LNCAP (cell line): ENCODE measurements at regions not wholly inside any gene's neighbourhood (a gene's known extent, or its start where the extent isn't known, plus 50 kb on each side); places are given as distances from the start of the nearest gene placed in this dataset.

Source experiments
- TF ChIP-seq, protein P1 (sequence below): fragments of 450-650 bp; IDR thresholded peaks from 2 replicates; pipeline ENCODE4 v1.5.1; 2017; ENCODE audit warnings: mild to moderate bottlenecking

DNA sequence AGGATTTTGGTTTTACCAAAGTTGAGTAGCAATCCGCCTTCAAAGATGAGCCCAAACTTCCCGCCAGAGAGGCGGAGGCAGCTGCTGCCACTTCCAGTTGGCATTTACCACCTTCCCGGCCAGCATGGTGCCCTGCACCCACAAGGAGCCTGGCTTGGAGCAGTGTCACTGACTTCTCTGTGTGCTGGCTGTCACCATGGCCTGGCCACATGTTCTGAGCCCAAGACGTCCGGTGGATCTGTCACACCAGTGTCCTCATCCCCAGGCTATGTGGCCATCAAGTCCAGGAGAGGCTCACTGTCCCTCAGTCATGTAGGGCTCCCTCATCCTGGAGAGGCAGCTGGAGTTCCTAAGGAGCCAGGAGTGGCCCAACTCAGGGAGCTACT, 100.6 kb downstream of the ACKR3 start:
- TF ChIP-seq, protein P1, sequence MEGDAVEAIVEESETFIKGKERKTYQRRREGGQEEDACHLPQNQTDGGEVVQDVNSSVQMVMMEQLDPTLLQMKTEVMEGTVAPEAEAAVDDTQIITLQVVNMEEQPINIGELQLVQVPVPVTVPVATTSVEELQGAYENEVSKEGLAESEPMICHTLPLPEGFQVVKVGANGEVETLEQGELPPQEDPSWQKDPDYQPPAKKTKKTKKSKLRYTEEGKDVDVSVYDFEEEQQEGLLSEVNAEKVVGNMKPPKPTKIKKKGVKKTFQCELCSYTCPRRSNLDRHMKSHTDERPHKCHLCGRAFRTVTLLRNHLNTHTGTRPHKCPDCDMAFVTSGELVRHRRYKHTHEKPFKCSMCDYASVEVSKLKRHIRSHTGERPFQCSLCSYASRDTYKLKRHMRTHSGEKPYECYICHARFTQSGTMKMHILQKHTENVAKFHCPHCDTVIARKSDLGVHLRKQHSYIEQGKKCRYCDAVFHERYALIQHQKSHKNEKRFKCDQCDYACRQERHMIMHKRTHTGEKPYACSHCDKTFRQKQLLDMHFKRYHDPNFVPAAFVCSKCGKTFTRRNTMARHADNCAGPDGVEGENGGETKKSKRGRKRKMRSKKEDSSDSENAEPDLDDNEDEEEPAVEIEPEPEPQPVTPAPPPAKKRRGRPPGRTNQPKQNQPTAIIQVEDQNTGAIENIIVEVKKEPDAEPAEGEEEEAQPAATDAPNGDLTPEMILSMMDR = no peak

DNA sequence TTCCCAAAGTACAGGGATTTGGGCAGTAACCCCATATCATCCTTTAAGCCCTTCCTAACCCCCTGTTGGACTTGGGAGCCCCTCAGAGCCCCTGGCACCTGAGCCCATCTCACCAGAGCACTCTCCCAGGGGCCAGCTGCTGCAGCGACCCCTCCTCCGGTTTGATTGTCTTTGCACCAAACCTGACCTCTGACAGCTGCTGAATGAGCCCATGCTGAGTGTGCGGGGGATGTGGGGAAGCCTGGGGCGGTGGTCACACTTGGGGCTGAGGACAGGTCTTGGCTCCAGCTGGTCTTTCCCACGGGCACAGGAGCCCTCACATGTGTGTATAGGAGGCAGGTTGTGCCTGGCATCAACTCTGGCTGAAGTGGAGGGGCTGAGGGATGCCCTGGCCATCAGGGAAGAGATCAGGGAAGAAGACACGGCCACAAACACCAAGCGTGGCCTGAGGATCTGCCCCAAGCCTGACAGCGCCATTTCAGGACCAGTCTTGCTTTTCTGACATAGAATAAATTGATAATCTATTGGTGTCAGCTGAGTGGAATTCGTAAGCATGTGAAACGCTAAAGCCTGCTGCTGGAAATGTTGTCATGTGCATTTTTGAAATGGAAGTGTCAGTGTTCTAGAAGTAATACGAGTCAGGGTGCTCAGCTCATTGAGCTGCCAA, 102.4 kb downstream of the ACKR3 start:
- TF ChIP-seq, protein P1 = no peak

DNA sequence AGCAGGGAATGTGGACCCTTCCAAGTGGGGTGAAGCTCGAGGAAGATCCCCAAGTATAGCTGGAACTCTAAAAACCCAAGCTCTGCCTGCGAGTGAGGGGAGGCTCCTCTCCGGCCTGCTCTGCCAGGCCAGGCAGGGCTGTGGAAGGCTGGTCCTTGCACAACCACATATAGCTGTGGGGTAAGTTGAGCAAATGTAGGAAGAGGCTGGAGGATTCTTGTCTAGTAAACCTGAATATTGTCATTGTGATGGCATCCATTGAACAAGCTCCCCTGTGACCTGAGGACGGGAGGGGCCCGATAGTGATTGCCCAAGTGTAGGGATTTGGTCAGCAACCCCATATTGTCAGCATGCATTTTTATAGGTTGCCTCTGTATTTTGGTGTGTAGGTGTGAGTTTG, 103.0 kb downstream of the ACKR3 start:
- TF ChIP-seq, protein P1 = no peak

- TF ChIP-seq, protein P1 = no peak
Observed at GRCh38 chr2:236673126-236673822, 103.6 kb downstream of the ACKR3 start.

DNA sequence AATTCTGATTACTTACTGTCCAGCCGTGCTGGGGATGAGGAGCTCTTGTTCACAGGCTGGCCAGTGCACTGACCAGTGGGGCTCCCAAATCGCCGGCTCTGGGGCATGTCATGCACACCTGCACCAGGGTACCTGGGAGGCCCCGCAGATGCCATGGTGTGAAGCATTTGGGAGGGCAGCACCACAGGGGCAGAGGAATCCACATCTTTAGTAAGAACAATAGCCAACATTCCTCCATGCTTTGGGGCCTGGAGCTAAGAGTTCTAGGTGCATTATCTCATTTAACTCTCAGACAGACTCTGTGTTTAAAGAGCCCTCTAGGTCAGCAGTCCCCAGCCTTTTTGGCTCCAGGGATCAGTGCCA, 104.2 kb downstream of the ACKR3 start:
- TF ChIP-seq, protein P1 = no peak

DNA sequence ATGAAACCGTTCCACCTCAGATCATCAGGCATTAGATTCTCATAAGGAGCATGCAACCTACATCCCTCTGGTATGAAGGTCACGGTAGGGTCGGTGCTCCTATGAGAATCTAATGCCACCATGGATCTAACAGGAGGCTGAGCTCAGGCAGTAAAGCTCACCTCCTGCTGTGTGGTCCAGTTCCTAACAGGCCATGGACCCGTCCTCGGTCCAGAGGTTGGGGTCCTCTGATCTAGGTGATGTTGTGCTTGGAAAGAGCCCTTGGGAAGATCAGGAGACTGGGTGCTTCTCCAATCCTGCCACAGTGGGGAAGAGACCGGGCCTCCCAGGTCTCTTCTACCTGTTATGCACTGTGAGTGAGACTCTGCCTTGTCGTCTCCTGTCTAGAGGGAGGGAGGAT, 104.6 kb downstream of the ACKR3 start:
- TF ChIP-seq, protein P1 = no peak

GRCh38 chr2:236674646-236675045, 105.0 kb downstream of the ACKR3 start:
- TF ChIP-seq, protein P1 = no peak

- TF ChIP-seq, protein P1 = no peak
Observed at GRCh38 chr2:236675051-236675450, 105.4 kb downstream of the ACKR3 start.
